HEK293 (cell line): ENCODE measurements at regions not wholly inside any gene's neighbourhood (a gene's known extent, or its start where the extent isn't known, plus 50 kb on each side); places are given as distances from the start of the nearest gene placed in this dataset.

Experiments used
- ELK4 ChIP-seq: IDR thresholded peaks from 2 replicates; pipeline ENCODE4 v1.6.1; 2011; ENCODE audit warnings: mild to moderate bottlenecking, low read depth, low read length, borderline replicate concordance
- PATZ1 ChIP-seq: fragments of 450-650 bp; formaldehyde crosslinking; IDR thresholded peaks from 2 replicates; pipeline ENCODE4 v1.5.1; 2016; ENCODE audit warnings: missing biosample characterization, missing genetic modification characterization
- RBAK ChIP-seq: fragments of 450-650 bp; formaldehyde crosslinking; IDR thresholded peaks from 2 replicates; pipeline ENCODE4 v1.5.1; 2016; ENCODE audit warnings: missing biosample characterization, missing genetic modification characterization
- SP2 ChIP-seq: fragments of 450-650 bp; formaldehyde crosslinking; IDR thresholded peaks from 2 replicates; pipeline ENCODE4 v1.5.1; 2016; ENCODE audit warnings: missing biosample characterization, missing genetic modification characterization
- ZNF221 ChIP-seq: fragments of 450-650 bp; formaldehyde crosslinking; IDR thresholded peaks from 2 replicates; pipeline ENCODE4 v1.5.1; 2017; ENCODE audit warnings: missing biosample characterization, missing genetic modification characterization, borderline replicate concordance
- ZNF776 ChIP-seq: fragments of 450-650 bp; formaldehyde crosslinking; IDR thresholded peaks from 2 replicates; pipeline ENCODE4 v1.5.0; 2017; ENCODE audit warnings: missing biosample characterization, missing genetic modification characterization, borderline replicate concordance

- TF ChIP-seq ELK4, result no peak
- no peak for TF ChIP-seq RBAK (tag by site-specific recombination)
- TF ChIP-seq ZNF221 (tag by site-specific recombination), result no peak
- no peak for TF ChIP-seq PATZ1 (tag by site-specific recombination)
- TF ChIP-seq ZNF776 (tag by site-specific recombination), result no peak
- no peak for TF ChIP-seq SP2 (tag by site-specific recombination)
These were observed 336.6 kb downstream of the SLITRK2 start for GRCh38 chrX:146154191-146154590.
